Chondrocyte (in vitro differentiated cells): ENCODE measurements at regions not wholly inside any gene's neighbourhood (a gene's known extent, or its start where the extent isn't known, plus 50 kb on each side); places are given as distances from the start of the nearest gene placed in this dataset.

Experiments
- DNase-seq: peaks from one replicate; pipeline ENCODE4 v3.0.0; 2021; ENCODE audit warnings: mixed read lengths, low spot score
- H3K27ac Mint-ChIP-seq: one replicate; pipeline ENCODE4 v1.8.0; 2021; ENCODE audit warnings: mild to moderate bottlenecking, moderate library complexity, mixed read lengths; ENCODE audit not compliant: unreplicated experiment
- H3K27me3 Mint-ChIP-seq: 2 replicates; pipeline ENCODE4 v1.8.0; 2021; ENCODE audit warnings: low read depth, mixed read lengths
- H3K36me3 Mint-ChIP-seq: 2 replicates; pipeline ENCODE4 v1.8.0; 2021; ENCODE audit warnings: low read depth, mixed read lengths
- H3K4me1 Mint-ChIP-seq: 2 replicates; pipeline ENCODE4 v1.8.0; 2021; ENCODE audit warnings: low read depth, mild to moderate bottlenecking, mixed read lengths
- H3K4me3 Mint-ChIP-seq: one replicate; pipeline ENCODE4 v1.8.0; 2021; ENCODE audit warnings: mild to moderate bottlenecking, moderate library complexity, mixed read lengths; ENCODE audit not compliant: unreplicated experiment
- H3K9me3 Mint-ChIP-seq: 2 replicates; pipeline ENCODE4 v1.8.0; 2021; ENCODE audit warnings: low read depth, mixed read lengths
- CTCF ChIP-seq: fragments of 200-600 bp; sonication (generic); IDR thresholded peaks from 2 replicates; pipeline ENCODE4 v1.5.0; 2021; ENCODE audit warnings: antibody characterized with exemption, mild to moderate bottlenecking, moderate library complexity

GRCh38 chr4:57665806-57666205 is 555.6 kb upstream of the IGFBP7 start:
- no peak for DNase-seq
- Mint-ChIP-seq H3K27me3 (peaks cover 13% of the 10 kb centered on the region), H3K4me3 (no peak overlapping the region), H3K9me3 (no peaks in the 10 kb centered on the region), H3K27ac (no peak overlapping the region), H3K4me1 (no peaks in the 10 kb centered on the region), H3K36me3 (no peaks in the 10 kb centered on the region)
- no peak for TF ChIP-seq CTCF

DNA sequence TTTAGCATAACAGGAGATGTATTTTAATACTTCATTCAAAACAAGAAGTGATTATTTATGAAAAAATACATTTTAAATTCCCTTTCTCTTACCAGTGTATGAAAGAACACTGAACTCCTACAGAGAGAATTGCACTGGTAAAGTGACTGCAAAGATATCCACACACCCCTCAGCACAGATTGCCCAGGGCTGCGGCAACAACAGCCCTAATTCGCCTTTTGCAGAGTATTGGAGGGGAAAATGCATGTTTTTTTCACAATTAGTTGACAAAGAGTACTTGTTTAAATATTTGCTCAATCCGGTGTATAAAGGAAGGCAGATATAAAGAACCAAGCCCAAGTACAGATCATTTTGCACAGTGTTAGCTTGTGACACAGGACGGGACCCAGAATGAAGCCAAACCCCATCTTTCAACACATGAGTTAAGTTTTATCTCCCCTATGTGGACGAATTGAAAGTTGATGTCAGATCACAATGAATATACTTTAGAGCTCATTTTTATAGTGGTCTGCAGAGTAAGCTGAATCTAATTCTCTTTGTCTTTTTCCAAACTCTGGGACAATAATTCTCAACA is 551.4 kb upstream of the IGFBP7 start:
- no peak overlapping the region for H3K27ac Mint-ChIP-seq
- H3K9me3 Mint-ChIP-seq, result no peaks in the 10 kb centered on the region
- H3K4me3 Mint-ChIP-seq, result no peak overlapping the region
- H3K27me3 Mint-ChIP-seq, result peaks cover 21% of the 10 kb centered on the region
- H3K36me3 Mint-ChIP-seq, result no peaks in the 10 kb centered on the region
- TF ChIP-seq CTCF, result no peak
- no peaks in the 10 kb centered on the region for H3K4me1 Mint-ChIP-seq
- DNase-seq, result no peak

DNA sequence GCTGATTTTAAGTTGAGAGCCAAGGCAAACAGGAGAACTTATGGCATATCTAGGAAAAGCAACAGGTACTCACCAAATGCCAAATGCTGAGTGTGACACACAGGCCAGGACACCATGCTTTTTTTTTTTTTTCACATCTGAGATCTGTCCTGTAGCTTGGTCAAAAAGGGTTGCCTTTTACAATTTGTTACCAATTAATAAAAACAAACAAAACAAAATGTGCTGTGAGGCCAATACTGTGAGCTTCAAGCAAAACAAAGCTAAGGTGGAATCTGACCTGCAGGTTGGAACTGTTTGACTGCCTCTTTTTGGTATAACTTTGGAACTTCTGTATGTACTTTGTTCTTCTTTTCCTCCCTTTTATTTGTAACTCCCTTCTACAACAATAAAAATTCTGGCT is 548.5 kb upstream of the IGFBP7 start:
- no peak for TF ChIP-seq CTCF
- Mint-ChIP-seq H3K27me3 (peaks cover 20% of the 10 kb centered on the region), H3K4me3 (no peak overlapping the region), H3K9me3 (no peaks in the 10 kb centered on the region), H3K27ac (no peak overlapping the region), H3K36me3 (no peaks in the 10 kb centered on the region), H3K4me1 (no peaks in the 10 kb centered on the region)
- no peak for DNase-seq

DNA sequence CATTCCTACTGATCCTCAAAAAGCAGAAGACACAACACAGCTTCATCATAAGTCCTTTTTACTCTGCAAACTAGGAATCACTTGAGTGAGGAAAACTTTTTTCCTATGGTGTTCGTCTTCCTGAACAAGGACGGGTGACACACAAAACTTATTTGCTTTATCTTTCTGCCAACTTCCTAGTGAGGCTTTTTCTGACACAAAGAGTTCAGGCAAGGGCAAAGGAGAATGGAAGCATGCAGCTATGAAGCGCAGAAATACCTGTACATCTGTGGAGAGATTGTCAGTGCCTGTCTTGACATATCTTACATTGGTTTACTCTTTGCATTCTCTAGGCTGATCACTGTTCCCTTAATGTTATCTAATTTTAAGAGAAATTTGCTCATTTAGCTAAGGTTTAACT is 548.0 kb upstream of the IGFBP7 start:
- Mint-ChIP-seq H3K4me3 (no peak overlapping the region), H3K36me3 (no peaks in the 10 kb centered on the region), H3K9me3 (no peaks in the 10 kb centered on the region), H3K27me3 (peaks cover 20% of the 10 kb centered on the region), H3K4me1 (no peaks in the 10 kb centered on the region), H3K27ac (no peak overlapping the region)
- no peak for TF ChIP-seq CTCF
- no peak for DNase-seq

- no peaks in the 10 kb centered on the region for H3K9me3 Mint-ChIP-seq
- no peaks in the 10 kb centered on the region for H3K36me3 Mint-ChIP-seq
Measured at GRCh38 chr4:57655342-57655741, 545.2 kb upstream of the IGFBP7 start.

More at GRCh38 chr4:57655342-57655741, 545.2 kb upstream of the IGFBP7 start:
- no peak for TF ChIP-seq CTCF
- DNase-seq, result no peak
- Mint-ChIP-seq H3K27ac (no peak overlapping the region), H3K4me1 (no peaks in the 10 kb centered on the region), H3K4me3 (no peak overlapping the region), H3K27me3 (peaks cover 22% of the 10 kb centered on the region)
